Left ventricle myocardium inferior (tissue), 1 donor: ENCODE measurements at regions not wholly inside any gene's neighbourhood (a gene's known extent, or its start where the extent isn't known, plus 50 kb on each side); places are given as distances from the start of the nearest gene placed in this dataset.

ENCODE experiments used
- DNase-seq: peaks from one replicate; pipeline ENCODE4 v3.0.0-alpha.2; 2020
- H3K27ac ChIP-seq: fragments of 200-600 bp; replicated peaks from 2 replicates; pipeline ENCODE4 v1.8.0; 2021
- H3K27me3 ChIP-seq: fragments of 200-600 bp; 2 replicates; pipeline ENCODE4 v1.8.0; 2021; ENCODE audit warnings: low read depth
- H3K36me3 ChIP-seq: fragments of 200-600 bp; 2 replicates; pipeline ENCODE4 v1.8.0; 2021
- H3K4me1 ChIP-seq: fragments of 200-600 bp; 2 replicates; pipeline ENCODE4 v1.8.0; 2021
- H3K4me3 ChIP-seq: fragments of 200-600 bp; 2 replicates; pipeline ENCODE4 v1.8.0; 2021; ENCODE audit warnings: mild to moderate bottlenecking, moderate library complexity
- H3K9me3 ChIP-seq: fragments of 200-600 bp; replicated peaks from 2 replicates; pipeline ENCODE4 v1.8.0; 2021
- CTCF ChIP-seq: fragments of 200-600 bp; IDR thresholded peaks from 2 replicates; pipeline ENCODE4 v1.8.0; 2021; ENCODE audit warnings: antibody characterized with exemption, mild to moderate bottlenecking, borderline replicate concordance
- intact Hi-C: fragments of 100-400 bp; cut with micrococcal nuclease; formaldehyde crosslinking; loops from one replicate; pipeline ENCODE4 v1.11.0; 2022
- donor health status: DM: no; HTN: yes; CAD: no; lungs with severe emphysema.

DNA sequence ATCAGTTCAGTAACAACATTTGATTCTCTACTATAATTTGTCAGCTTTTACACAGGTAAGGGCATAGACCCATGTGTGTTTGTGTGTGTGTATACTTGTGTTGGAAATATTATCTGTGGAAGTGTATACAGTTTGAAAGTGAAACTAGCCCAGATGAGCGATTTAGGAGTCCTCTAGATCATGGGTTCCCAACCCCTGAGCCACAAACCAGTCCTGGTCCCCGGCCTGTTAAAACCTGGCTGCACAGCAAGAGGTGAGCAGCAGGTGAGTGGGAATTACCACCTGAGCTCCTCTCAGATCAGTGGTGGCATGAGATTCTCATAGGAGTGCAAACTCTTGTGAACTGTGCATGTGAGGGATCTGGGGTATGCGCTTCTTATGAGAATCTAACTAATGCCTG is 1221.5 kb upstream of the SORCS1 start:
- no peak for DNase-seq
- no peak overlapping the region for H3K4me3 ChIP-seq
- no peak overlapping the region for H3K27ac ChIP-seq
- intact Hi-C loops, result no loop called here
- no peaks in the 10 kb centered on the region for H3K27me3 ChIP-seq
- no peaks in the 10 kb centered on the region for H3K36me3 ChIP-seq
- no peaks in the 10 kb centered on the region for H3K4me1 ChIP-seq
- no peak for TF ChIP-seq CTCF
- no peaks in the 10 kb centered on the region for H3K9me3 ChIP-seq

GRCh38 chr10:108384378-108384777 is 1219.9 kb upstream of the SORCS1 start:
- intact Hi-C loops, result no loop called here
- Histone ChIP-seq H3K4me3 (no peak overlapping the region), H3K27ac (no peak overlapping the region), H3K9me3 (no peaks in the 10 kb centered on the region), H3K27me3 (no peaks in the 10 kb centered on the region), H3K4me1 (no peaks in the 10 kb centered on the region), H3K36me3 (no peaks in the 10 kb centered on the region)
- no peak for DNase-seq
- no peak for TF ChIP-seq CTCF

DNA sequence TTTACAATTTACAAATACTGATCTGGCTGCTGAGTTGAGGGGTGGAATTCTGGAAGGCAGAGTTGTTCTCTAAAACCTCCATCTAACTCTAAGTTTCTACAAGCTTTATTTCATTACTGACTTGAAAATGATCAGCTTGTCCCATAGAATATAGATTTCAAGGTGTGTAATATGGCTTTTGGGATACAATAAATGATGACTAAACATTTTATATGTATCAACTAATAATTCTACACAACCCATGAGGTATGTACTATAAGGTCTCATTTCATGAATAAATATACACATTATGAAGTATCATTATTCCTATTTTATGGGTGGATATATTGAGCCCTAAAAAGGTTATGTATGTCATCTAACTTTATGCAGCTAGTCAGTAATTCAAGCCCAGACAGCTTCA is 1214.3 kb upstream of the SORCS1 start:
- no peaks in the 10 kb centered on the region for H3K9me3 ChIP-seq
- H3K27ac ChIP-seq, result no peak overlapping the region
- H3K4me1 ChIP-seq, result no peaks in the 10 kb centered on the region
- H3K27me3 ChIP-seq, result no peaks in the 10 kb centered on the region
- no peak overlapping the region for H3K4me3 ChIP-seq
- no peak for TF ChIP-seq CTCF
- intact Hi-C loops, result no loop called here
- no peak for DNase-seq
- no peaks in the 10 kb centered on the region for H3K36me3 ChIP-seq

DNA sequence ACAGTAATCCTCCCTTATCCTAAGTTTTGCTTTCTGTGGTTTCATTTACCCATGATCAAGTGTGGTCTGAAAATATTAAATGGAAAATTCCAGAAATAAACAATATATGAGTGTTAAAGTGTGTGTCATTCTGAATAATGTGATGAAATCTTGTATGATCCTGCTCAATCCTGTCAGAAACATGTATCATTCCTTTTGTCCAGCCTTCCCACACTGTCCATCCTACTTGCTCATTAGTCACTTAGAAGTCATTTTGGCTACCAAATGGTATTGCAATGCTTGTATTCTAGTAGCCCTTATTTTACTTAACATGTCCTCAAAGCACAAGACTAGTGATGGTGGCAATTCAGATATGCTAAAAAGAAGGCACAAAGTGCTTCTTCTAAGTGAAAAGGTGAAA is 1211.2 kb upstream of the SORCS1 start:
- no peaks in the 10 kb centered on the region for H3K27me3 ChIP-seq
- no peak for TF ChIP-seq CTCF
- H3K4me1 ChIP-seq, result no peaks in the 10 kb centered on the region
- intact Hi-C loops, result no loop called here
- DNase-seq, result no peak
- no peaks in the 10 kb centered on the region for H3K36me3 ChIP-seq
- no peak overlapping the region for H3K27ac ChIP-seq
- no peak overlapping the region for H3K4me3 ChIP-seq
- H3K9me3 ChIP-seq, result peaks cover 16% of the 10 kb centered on the region

GRCh38 chr10:108374991-108375390 is 1210.5 kb upstream of the SORCS1 start:
- intact Hi-C loops, result no loop called here
- Histone ChIP-seq H3K36me3 (no peaks in the 10 kb centered on the region), H3K27ac (no peak overlapping the region), H3K4me3 (no peak overlapping the region), H3K27me3 (no peaks in the 10 kb centered on the region), H3K9me3 (peaks cover 16% of the 10 kb centered on the region), H3K4me1 (no peaks in the 10 kb centered on the region)
- TF ChIP-seq CTCF, result no peak
- no peak for DNase-seq

- Histone ChIP-seq H3K27ac (no peak overlapping the region), H3K36me3 (no peaks in the 10 kb centered on the region), H3K9me3 (no peaks in the 10 kb centered on the region), H3K27me3 (no peaks in the 10 kb centered on the region), H3K4me1 (no peaks in the 10 kb centered on the region), H3K4me3 (no peak overlapping the region)
- no peak for DNase-seq
- intact Hi-C loops, result no loop called here
- no peak for TF ChIP-seq CTCF
These were observed 1201.0 kb upstream of the SORCS1 start for GRCh38 chr10:108365541-108365940.
